ENCODE measurements at regions not wholly inside any gene's neighbourhood (a gene's known extent, or its start where the extent isn't known, plus 50 kb on each side); places are given as distances from the start of the nearest gene placed in this dataset.
A peak's percentile ranks its signal among the peaks of the same experiment; 100 is the strongest.

GRCh38 chr12:77640356-77640755, 190.3 kb upstream of the NAV3 start:
- no peaks in the 10 kb centered on the region for H3K36me3 Mint-ChIP-seq
- H3K9me3 Mint-ChIP-seq = peaks cover 0 to 4% (median 0%) of the 10 kb centered on the region in 7 donors
- no peak for DNase-seq
- H3K4me1 Mint-ChIP-seq = no peaks in the 10 kb centered on the region
- no peak overlapping the region for H3K27ac Mint-ChIP-seq
- ATAC-seq (ENCODE audit: low read depth in 2 of 2) = no peak
- H3K27me3 Mint-ChIP-seq = no peaks in the 10 kb centered on the region
- H3K4me3 Mint-ChIP-seq = no peak overlapping the region

GRCh38 chr12:77630790-77631445, 199.8 kb upstream of the NAV3 start:
- ATAC-seq (ENCODE audit: low read depth in 2 of 2) (no peak), DNase-seq (no peak)
- H3K36me3 Mint-ChIP-seq = no peaks in the 10 kb centered on the region
- no peak overlapping the region for H3K27ac Mint-ChIP-seq
- no peaks in the 10 kb centered on the region for H3K27me3 Mint-ChIP-seq
- no peak overlapping the region for H3K4me3 Mint-ChIP-seq
- H3K9me3 Mint-ChIP-seq = peaks cover 2 to 14% (median 6%) of the 10 kb centered on the region in 7 donors
- no peaks in the 10 kb centered on the region for H3K4me1 Mint-ChIP-seq

GRCh38 chr12:77630344-77630743, 200.3 kb upstream of the NAV3 start:
- Mint-ChIP-seq H3K36me3 (no peaks in the 10 kb centered on the region), H3K4me3 (no peak overlapping the region), H3K9me3 (peaks cover 2 to 20% (median 7%) of the 10 kb centered on the region in 7 donors), H3K27me3 (no peaks in the 10 kb centered on the region), H3K4me1 (no peaks in the 10 kb centered on the region), H3K27ac (no peak overlapping the region)
- no peak for ATAC-seq (ENCODE audit: low read depth in 2 of 2)
- DNase-seq = no peak

DNA sequence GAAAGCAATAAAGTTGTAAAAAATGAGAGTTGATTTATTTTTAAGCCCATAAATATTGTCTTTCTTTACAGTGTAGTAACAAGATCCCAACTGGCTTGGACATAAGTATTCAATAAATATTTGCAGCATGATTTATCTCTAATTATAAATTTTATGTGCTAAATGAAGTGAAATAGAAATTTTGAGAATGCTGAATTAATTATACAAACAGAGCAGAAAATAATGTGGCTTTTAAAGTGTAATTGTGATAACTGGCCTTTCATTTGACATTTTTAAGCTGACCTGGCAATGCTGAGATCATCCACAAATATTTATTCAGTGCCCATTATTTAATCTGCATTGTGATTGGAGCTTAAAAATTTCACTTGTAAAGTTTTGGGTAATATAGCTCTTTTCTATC, 201.6 kb upstream of the NAV3 start:
- Mint-ChIP-seq H3K36me3 (no peaks in the 10 kb centered on the region), H3K27me3 (no peaks in the 10 kb centered on the region), H3K9me3 (peaks cover 2 to 24% (median 9%) of the 10 kb centered on the region in 7 donors), H3K27ac (no peak overlapping the region), H3K4me1 (no peaks in the 10 kb centered on the region), H3K4me3 (no peak overlapping the region)
- DNase-seq = no peak
- no peak for ATAC-seq (ENCODE audit: low read depth in 2 of 2)

DNA sequence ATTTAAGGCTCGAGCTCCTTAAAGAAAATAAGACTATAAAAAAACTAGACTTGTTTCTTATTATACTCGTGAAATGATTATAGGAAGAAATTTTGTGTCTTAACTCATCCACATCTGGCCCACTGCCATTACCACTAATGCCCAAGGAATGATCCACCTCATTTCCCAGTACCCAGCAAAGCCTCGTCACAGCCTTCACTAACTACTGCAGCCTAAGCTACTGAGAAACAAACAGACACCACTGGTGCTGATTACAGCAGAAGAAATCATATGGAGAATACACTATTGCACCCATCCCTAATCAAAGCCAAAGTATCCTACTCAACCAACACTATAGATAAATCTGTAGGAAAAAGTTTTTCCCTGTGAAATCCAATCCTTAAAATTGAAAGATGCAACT, 205.3 kb upstream of the NAV3 start:
- no peak for ATAC-seq (ENCODE audit: low read depth in 2 of 2)
- H3K9me3 Mint-ChIP-seq = peaks cover 2 to 30% (median 10%) of the 10 kb centered on the region in 7 donors
- no peak overlapping the region for H3K4me3 Mint-ChIP-seq
- no peaks in the 10 kb centered on the region for H3K27me3 Mint-ChIP-seq
- H3K36me3 Mint-ChIP-seq = no peaks in the 10 kb centered on the region
- H3K4me1 Mint-ChIP-seq = no peaks in the 10 kb centered on the region
- peak overlapping the region in 1 of 6 donors; percentile 58 for H3K27ac Mint-ChIP-seq
- DNase-seq = no peak

- no peak for ATAC-seq (ENCODE audit: low read depth in 2 of 2)
- Mint-ChIP-seq H3K4me3 (no peak overlapping the region), H3K27me3 (no peaks in the 10 kb centered on the region)
These were observed 211.3 kb upstream of the NAV3 start for GRCh38 chr12:77619425-77619824.

GRCh38 chr12:77617818-77618217, 212.9 kb upstream of the NAV3 start:
- Mint-ChIP-seq H3K4me1 (no peaks in the 10 kb centered on the region), H3K27ac (no peak overlapping the region), H3K4me3 (no peak overlapping the region), H3K36me3 (no peaks in the 10 kb centered on the region), H3K27me3 (no peaks in the 10 kb centered on the region), H3K9me3 (peaks cover 0 to 12% (median 2%) of the 10 kb centered on the region in 7 donors)
- ATAC-seq (ENCODE audit: low read depth in 2 of 2) (no peak), DNase-seq (no peak)

More at GRCh38 chr12:77619425-77619824, 211.3 kb upstream of the NAV3 start:
- Mint-ChIP-seq H3K36me3 (no peaks in the 10 kb centered on the region), H3K4me1 (no peaks in the 10 kb centered on the region), H3K9me3 (peaks cover 0 to 20% (median 5%) of the 10 kb centered on the region in 7 donors), H3K27ac (no peak overlapping the region)
- DNase-seq = no peak

- peaks cover 0 to 12% (median 2%) of the 10 kb centered on the region in 7 donors for H3K9me3 Mint-ChIP-seq
- DNase-seq (no peak), ATAC-seq (ENCODE audit: low read depth in 2 of 2) (no peak)
- no peaks in the 10 kb centered on the region for H3K4me1 Mint-ChIP-seq
- H3K27ac Mint-ChIP-seq = no peak overlapping the region
- H3K27me3 Mint-ChIP-seq = no peaks in the 10 kb centered on the region
- no peaks in the 10 kb centered on the region for H3K36me3 Mint-ChIP-seq
- no peak overlapping the region for H3K4me3 Mint-ChIP-seq
These were observed 215.4 kb upstream of the NAV3 start for GRCh38 chr12:77615332-77615731.

GRCh38 chr12:77613411-77613810, 217.3 kb upstream of the NAV3 start:
- Mint-ChIP-seq H3K4me3 (no peak overlapping the region), H3K4me1 (no peaks in the 10 kb centered on the region), H3K27ac (no peak overlapping the region), H3K36me3 (no peaks in the 10 kb centered on the region), H3K27me3 (no peaks in the 10 kb centered on the region), H3K9me3 (peaks cover 0 to 12% (median 0%) of the 10 kb centered on the region in 7 donors)
- ATAC-seq (ENCODE audit: low read depth in 2 of 2) (no peak), DNase-seq (no peak)

DNA sequence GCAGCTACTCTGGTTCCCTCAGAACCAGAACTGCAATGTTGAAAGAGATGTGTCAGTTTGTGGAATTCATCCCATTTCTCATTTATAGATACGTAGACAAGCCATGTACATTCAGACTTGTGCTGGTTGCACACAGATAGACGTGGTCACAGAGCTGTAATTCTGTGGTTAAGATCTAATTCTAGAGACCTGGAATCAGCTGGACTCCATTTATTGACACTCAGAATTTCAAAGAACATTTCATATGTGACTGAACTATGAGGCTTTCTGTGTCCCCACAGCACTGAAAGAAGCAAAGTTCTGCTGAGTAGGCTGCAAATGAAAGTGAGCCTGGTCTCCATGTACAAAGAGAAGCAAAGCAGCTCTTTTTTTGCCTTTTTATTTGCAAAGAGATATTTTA, 220.2 kb upstream of the NAV3 start:
- no peaks in the 10 kb centered on the region for H3K36me3 Mint-ChIP-seq
- no peaks in the 10 kb centered on the region for H3K4me1 Mint-ChIP-seq
- peaks cover 0 to 6% (median 0%) of the 10 kb centered on the region in 7 donors for H3K9me3 Mint-ChIP-seq
- DNase-seq (no peak), ATAC-seq (ENCODE audit: low read depth in 2 of 2) (no peak)
- H3K27me3 Mint-ChIP-seq = no peaks in the 10 kb centered on the region
- H3K4me3 Mint-ChIP-seq = no peak overlapping the region
- H3K27ac Mint-ChIP-seq = no peak overlapping the region

- no peak for DNase-seq
- Mint-ChIP-seq H3K36me3 (no peaks in the 10 kb centered on the region), H3K4me1 (no peaks in the 10 kb centered on the region), H3K27me3 (no peaks in the 10 kb centered on the region), H3K27ac (no peak overlapping the region), H3K9me3 (peaks cover 0 to 3% (median 0%) of the 10 kb centered on the region in 7 donors), H3K4me3 (no peak overlapping the region)
- no peak for ATAC-seq (ENCODE audit: low read depth in 2 of 2)
These were observed 221.7 kb upstream of the NAV3 start for GRCh38 chr12:77609016-77609415.

DNA sequence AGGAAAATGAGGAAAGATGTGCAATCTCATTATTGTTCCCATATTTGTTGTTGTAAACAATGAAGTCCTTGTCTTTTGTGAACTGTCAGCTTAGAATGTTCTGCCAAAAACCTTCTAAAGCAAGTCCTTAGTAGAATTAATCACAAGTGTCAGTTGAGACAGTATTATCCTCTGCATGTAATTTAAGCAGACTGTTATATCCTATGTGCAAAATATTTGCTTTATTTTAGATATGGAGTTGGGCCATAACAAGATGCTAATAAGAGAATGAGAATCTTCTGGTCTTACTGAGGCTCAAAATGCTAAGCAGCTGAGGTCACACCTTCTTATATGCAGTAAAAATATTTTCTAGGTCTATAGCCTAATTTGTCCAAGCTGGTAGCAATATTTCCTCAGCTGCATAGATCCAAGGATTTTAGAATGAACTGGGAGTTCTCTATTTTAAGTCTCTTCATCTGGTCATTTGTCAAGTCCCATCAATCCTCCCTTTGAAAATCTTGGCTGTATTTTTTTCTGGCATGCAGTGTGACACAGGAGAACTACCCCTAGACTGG, 222.3 kb upstream of the NAV3 start:
- Mint-ChIP-seq H3K4me3 (no peak overlapping the region), H3K4me1 (no peaks in the 10 kb centered on the region), H3K9me3 (peaks cover 0 to 4% (median 0%) of the 10 kb centered on the region in 7 donors), H3K36me3 (no peaks in the 10 kb centered on the region), H3K27ac (no peak overlapping the region), H3K27me3 (no peaks in the 10 kb centered on the region)
- DNase-seq (no peak), ATAC-seq (ENCODE audit: low read depth in 2 of 2) (no peak)

- Mint-ChIP-seq H3K27ac (no peak overlapping the region), H3K4me3 (no peak overlapping the region), H3K27me3 (no peaks in the 10 kb centered on the region), H3K4me1 (no peaks in the 10 kb centered on the region), H3K9me3 (peaks cover 0 to 5% (median 0%) of the 10 kb centered on the region in 7 donors), H3K36me3 (no peaks in the 10 kb centered on the region)
- no peak for ATAC-seq (ENCODE audit: low read depth in 2 of 2)
- DNase-seq = no peak
These were observed 224.3 kb upstream of the NAV3 start for GRCh38 chr12:77606348-77606747.

GRCh38 chr12:77603946-77604345, 226.7 kb upstream of the NAV3 start:
- Mint-ChIP-seq H3K4me1 (no peaks in the 10 kb centered on the region), H3K9me3 (peaks cover 0 to 5% (median 0%) of the 10 kb centered on the region in 7 donors), H3K27me3 (no peaks in the 10 kb centered on the region), H3K27ac (no peak overlapping the region), H3K4me3 (no peak overlapping the region), H3K36me3 (no peaks in the 10 kb centered on the region)
- no peak for DNase-seq
- ATAC-seq (ENCODE audit: low read depth in 2 of 2) = no peak
